ENCODE measurements at regions not wholly inside any gene's neighbourhood (a gene's known extent, or its start where the extent isn't known, plus 50 kb on each side); places are given as distances from the start of the nearest gene placed in this dataset.

- H4K5ac ChIP-seq (ENCODE audit: insufficient read length, low read depth, low read length) = no peak overlapping the region
- H3K4me1 Mint-ChIP-seq = peaks cover 8 to 17% of the 10 kb centered on the region in 2 experiments
- H3K27ac Mint-ChIP-seq = no peak overlapping the region
- no peak overlapping the region for H3K4me3 Mint-ChIP-seq
- H2AK5ac ChIP-seq (ENCODE audit: insufficient read length, low read length) = no peak overlapping the region
- no peaks in the 10 kb centered on the region for H3K79me2 ChIP-seq (ENCODE audit: insufficient read depth, low read length)
- H3K27me3 ChIP-seq (ENCODE audit: insufficient read depth, low read length) = no peaks in the 10 kb centered on the region
- H2BK5ac ChIP-seq (ENCODE audit: insufficient read length, low read length) = no peak overlapping the region
- H3K4me1 ChIP-seq (ENCODE audit: insufficient read depth, low read length) = no peaks in the 10 kb centered on the region
- DNase-seq = no peak
- no peak overlapping the region for H3K9ac ChIP-seq (ENCODE audit: extremely low read depth, insufficient read length, low read length)
- no peak overlapping the region for H3K4ac ChIP-seq (ENCODE audit: low read depth, low read length)
- no peak overlapping the region for H3K23ac ChIP-seq (ENCODE audit: insufficient read length, low read depth, low read length)
- H2BK20ac ChIP-seq (ENCODE audit: low read depth, low read length, poor library complexity, severe bottlenecking) = no peak overlapping the region
- no peak overlapping the region for H4K8ac ChIP-seq (replicated peaks; ENCODE audit: insufficient read length, low read depth, low read length)
- H3K56ac ChIP-seq (ENCODE audit: insufficient read length, low read depth, low read length) = no peak overlapping the region
- H4K20me1 ChIP-seq (ENCODE audit: control insufficient read depth, insufficient read depth, insufficient read length) = no peaks in the 10 kb centered on the region
- no peak overlapping the region for H2BK15ac ChIP-seq (ENCODE audit: low read depth, low read length)
- H3K9me3 ChIP-seq (ENCODE audit: control insufficient read depth, low read depth, low read length) = no peaks in the 10 kb centered on the region
- no peaks in the 10 kb centered on the region for H3K79me1 ChIP-seq (ENCODE audit: insufficient read depth, low read depth, low read length, poor library complexity, severe bottlenecking)
- H3K36me3 Mint-ChIP-seq (ENCODE audit: insufficient read depth in 1 of 3, low read depth in 3 of 3) = peaks cover 7 to 8% (median 8%) of the 10 kb centered on the region in 3 experiments; a peak in 4 of 7 replicates
- H3K27ac ChIP-seq (ENCODE audit: insufficient read length, low read depth, low read length) = no peak overlapping the region
- H3K18ac ChIP-seq (ENCODE audit: insufficient read length, low read depth, low read length) = no peak overlapping the region
- H3T11ph ChIP-seq (ENCODE audit: low read length) = no peak overlapping the region
- no peak overlapping the region for H4K91ac ChIP-seq (ENCODE audit: insufficient read length, low read depth, low read length)
- H3K4me2 ChIP-seq (ENCODE audit: insufficient read depth, insufficient read length, low read length) = no peak overlapping the region
- H2BK120ac ChIP-seq (ENCODE audit: low read depth, low read length, poor library complexity, severe bottlenecking) = no peak overlapping the region
- no peaks in the 10 kb centered on the region; the same call in 1 of the 2 replicates for H3K27me3 Mint-ChIP-seq (ENCODE audit: low read depth)
- no peak for TF ChIP-seq CTCF (conservative IDR thresholded peaks at IDR 0.05)
- H2BK12ac ChIP-seq (ENCODE audit: insufficient read length, low read depth, low read length) = no peak overlapping the region
- H2AFZ ChIP-seq (ENCODE audit: low read length) = no peak overlapping the region
- H3K14ac ChIP-seq (ENCODE audit: insufficient read depth, low read length) = no peak overlapping the region
- peaks cover 0 to 9% of the 10 kb centered on the region in 2 experiments; a peak in 3 of 5 replicates for H3K9me3 Mint-ChIP-seq
- no peaks in the 10 kb centered on the region for H3K23me2 ChIP-seq (ENCODE audit: insufficient read length, low read depth, low read length, poor library complexity, severe bottlenecking)
- WGBS (ENCODE audit: extremely low coverage, insufficient read length, low lambda C conversion rate) = no CpG with 5 or more reads among the region's 2 CpGs
These were observed 169.3 kb downstream of the PPARGC1A start for GRCh38 chr4:23720556-23720955.
